NCI-H1694 (cell line): ENCODE measurements at regions not wholly inside any gene's neighbourhood (a gene's known extent, or its start where the extent isn't known, plus 50 kb on each side); places are given as distances from the start of the nearest gene placed in this dataset.

ENCODE experiments used
- DNase-seq: peaks from one replicate; lab custom pipeline; 2025; lab: John Stamatoyannopoulos, UW

DNA sequence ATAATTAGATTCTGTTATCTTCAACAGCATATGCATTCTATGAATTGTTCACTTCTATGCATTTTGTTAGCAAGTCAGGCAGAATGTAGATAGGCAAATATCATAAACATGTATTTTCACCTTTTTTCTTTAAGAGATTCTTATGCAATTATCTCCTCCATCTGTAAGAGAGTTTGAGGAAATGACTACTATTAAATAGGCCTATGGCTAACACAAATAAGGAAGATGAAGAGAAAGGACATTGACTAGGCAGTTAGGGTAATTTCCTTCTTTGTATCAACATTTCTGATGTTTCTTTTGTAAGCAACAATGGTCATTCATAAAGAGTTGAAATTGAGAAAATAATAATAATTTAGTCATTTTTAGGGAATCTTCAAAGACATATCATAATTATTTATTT lies 145.2 kb upstream of the CDH12 start:
- DNase-seq, result no peak

DNA sequence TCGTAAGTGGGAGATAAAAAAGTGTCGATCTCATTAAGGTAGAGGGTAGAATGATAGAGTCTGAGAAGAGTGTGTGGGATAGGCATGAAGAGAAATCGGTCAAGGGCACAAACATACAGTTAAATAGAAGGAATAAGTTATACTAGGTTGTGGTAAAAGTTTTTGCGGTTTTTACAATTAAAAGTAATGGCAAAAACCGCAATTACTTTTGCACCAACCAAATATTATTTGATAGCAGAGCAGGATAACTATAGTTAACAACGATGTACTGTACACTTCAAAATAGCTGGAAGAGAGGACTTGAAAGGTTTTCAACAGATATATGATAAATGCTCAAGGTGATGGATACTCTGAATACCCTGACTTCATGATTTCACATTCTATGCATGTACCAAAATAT lies 135.8 kb upstream of the CDH12 start:
- no peak for DNase-seq

DNA sequence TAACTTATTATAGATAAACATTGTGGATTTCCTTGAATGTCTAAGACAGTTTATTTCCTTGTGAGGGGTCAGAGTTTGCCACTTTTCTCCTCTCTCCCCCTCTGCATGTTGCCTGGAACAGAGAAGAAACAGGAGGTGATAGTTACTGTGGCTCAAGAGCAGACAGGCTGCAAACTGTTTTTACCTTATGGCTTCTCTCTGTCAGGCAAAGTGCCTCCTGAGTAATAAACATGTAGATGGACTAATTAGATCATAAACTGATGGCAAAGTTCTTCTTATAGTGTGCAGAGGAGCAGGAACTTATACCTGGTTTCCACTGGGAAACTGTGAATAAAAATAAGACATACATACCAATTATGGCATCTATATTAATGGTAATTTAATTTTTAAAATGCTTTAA lies 133.1 kb upstream of the CDH12 start:
- DNase-seq, result no peak

DNA sequence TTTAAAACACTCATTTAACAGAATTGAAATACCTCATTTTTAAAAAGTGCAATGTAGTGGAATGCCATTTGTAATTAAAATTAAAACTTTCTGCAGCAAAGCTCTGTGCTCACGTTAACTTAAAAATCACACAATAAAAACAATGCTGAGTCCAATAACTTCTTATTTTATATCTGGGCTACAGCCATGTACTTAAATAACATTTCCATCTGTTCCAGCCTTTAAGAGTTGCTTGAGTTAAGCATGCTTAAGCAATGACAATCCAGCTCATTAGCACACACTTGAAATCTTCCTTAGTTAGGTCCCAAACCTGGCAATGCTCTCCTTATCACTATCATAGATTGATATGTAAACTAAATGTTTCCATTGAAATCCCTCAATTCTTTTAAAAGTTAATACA lies 132.3 kb upstream of the CDH12 start:
- DNase-seq, result no peak

DNA sequence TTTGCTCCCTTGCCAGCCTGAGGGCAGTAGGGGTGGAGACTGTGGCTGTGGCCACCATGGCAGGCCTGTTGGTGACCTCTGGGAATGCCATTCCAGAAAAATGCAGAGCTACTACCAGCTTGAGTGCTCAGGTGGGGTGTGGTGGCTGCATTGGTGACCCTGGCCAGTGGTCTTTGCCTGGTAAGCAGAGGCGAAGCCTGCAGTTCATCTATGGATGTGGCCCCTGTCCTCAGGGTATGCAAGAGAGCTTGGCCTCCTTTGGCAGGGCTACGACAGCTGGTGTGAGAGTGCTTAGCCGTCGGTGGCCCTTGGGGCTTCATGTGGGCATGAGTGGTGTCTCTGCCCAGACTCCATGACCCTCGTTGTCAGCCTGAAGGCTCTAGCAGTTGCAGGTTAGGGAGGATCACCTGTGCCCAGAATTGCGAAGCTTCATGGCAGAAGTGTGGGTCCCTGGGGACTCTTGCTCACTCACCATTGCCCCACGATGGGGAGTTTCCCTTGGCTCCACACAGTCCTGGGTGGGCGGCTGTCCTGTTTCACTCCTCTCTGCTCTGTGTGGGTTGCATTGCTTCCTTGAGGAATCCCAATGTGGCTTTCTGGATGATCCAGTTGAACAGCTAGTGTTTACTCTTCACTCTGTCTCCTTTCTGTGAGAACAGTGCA lies 117.9 kb upstream of the CDH12 start:
- no peak for DNase-seq

DNA sequence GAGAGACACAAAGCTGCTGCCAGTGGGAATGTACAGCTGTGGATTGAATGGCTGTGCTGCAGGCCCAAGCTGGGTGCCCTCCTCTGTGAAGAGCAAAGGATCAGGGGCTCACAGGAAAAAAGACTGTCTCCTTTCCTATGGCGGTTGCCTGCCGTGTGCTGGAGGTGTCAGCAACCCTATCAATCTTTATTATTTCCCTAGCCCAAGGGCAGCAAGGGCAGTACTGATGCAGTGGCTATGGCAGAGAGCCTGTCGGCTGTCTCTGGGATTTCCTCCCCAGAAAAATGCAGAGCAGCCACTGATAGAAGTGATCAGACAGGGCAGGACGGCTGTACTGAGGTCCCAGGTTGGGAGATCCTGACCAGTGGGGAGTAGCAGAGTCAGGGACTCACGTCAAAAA lies 117.3 kb upstream of the CDH12 start:
- DNase-seq, result no peak

DNA sequence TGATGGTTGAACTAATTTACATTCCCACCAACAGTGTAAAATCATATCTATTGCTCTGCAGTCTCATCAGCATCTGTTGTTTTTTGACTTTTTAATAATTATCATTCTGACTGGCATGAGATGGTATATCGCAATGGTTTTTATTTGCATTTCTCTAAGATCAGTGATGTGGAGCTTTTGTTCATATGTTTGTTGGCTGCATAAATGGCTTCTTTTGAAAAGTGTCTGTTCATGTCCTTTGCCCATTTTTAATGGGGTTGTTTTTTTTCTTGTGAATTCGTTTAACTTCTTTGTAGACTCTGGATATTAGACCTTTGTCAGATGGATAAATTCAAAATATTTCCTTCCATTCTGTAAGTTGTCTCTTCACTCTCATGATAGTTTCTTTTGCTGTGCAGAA lies 115.2 kb upstream of the CDH12 start:
- DNase-seq, result no peak

DNA sequence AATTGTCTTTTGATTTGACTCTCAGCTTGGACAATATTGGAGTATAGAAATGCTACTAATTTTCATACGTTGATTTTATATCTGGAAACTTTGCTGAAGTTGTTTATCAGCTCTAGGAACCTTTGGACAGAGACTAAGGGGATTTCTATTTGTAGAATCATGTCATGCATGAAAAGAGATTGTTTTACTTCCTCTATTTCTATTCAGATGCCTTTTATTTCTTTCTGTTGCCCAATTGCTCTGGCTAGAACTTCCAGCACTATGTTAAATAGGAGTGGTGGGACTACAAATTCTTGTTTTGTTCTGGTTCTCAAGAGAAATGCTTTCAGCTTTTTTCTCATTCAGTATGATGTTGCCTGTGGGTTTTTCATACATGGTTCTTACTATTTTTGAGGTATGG lies 112.8 kb upstream of the CDH12 start:
- no peak for DNase-seq

DNA sequence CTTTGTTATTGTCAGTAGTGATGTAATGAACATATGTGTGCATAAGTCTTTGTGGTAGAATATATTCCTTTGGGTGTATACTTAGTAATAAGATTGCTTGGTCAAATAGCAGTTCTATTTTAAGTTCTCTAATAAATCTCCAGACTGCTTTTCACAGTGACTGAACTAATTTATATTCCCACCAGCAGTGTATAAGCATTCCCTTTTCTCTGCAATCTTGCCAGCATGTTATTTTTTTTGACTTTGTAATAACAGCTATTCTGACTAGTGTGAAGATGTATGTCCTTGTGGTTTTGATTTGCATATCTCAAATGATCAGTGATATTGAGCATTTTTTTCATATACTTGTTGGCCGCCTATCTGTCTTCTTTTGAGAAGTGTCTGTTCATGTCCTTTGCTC lies 111.5 kb upstream of the CDH12 start:
- DNase-seq, result no peak

DNA sequence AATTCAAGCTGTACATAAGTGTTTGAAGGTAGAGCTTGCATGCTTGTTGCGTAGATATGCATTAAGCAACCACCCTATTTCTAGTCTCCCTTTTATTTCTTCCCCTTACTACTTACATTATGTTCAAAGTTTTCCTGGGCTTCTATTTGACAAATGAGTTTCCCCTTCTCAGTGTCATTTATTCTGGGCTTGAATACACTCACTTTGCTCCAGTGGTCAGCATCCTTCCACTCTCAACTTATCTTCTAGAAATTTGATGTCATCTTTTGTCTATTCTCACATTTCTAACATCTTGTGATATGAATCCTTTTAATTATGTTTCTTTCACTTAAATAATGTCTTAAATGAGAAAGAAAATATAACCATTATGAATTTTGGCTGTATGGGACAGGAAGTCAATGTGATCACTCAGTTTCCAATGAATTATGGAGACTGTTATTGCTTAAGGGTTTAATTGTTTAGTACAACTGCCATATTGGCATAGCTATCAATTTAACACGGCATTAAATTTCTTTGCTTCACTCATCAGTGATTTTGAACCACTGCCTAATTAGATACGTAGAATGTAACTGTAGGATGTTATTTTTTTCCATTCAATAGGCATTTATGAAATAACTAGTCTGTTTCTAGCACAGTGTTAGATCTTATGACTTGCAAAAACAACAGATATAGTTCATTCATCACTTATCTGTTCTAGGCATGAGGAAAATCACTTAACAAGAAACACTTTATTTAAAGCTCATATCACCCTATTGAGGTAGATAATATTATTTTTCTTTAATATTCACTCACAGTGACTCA lies 105.5 kb upstream of the CDH12 start:
- no peak for DNase-seq

DNA sequence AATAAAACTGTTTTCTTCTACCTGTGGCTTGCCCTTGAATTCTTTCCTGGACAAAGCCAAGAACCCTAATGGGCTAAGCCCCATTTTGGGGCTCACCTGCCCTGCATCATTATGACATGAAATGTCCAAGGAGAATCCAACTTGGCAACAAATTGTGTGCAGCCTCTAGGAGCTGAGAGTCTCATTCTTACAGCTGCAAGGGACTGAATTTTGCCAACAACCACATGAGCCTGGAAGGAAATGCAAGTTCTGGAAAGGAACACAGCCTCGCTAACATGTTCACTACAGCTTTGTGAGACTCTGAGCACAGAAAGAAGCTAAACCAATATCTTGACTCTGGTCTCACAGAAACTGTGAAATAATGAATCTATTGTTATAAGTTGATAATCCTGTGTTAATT lies 94.8 kb upstream of the CDH12 start:
- no peak for DNase-seq

DNA sequence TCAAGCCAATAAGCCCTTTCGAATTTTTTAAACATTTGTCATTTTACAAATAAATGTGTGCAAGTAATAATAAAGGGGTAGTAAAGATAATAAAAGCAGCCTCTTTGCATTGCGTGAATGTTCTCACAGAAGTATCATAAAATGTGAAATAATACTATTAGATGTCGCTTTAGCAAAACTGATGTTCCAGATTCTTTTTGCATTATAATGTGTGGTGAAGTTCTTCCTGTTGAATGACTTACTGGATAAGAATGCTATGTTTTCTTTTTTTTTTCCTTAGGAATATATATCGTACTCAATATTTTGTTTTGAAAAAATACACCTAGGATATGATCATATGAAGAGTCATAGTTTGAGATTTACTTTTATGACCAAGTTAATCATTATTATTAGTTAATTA lies 85.2 kb upstream of the CDH12 start:
- DNase-seq, result no peak

DNA sequence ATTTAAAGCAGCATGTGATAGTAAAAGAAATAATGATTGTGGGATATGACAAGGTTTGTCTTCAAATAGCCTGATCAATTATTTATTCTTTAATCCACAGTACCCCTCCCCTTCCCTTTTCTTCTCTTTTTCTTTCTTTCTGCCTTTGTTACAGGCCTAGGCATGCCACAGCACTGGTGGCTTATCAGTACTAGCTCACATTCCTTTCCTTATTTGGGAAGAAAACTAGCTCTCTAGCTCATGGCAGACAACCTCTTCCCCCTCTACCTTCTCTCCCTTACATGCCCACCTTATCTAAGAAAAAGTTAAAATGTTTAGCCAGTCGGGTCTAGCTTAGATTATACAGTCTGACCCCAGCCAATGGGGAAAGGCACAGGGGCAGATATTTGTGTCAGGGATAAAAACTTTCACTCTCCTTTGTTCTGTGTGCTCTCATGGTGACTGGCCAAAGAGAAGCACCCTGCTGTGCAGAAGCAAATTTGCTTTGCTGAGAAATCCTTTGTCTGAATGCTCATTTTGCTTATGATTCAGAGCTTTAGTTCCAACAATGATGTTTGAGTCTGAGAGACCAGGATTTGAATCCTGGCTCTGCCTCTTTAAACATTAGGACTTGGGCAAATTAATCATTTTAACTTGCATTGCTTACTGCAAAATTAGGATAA lies 75.8 kb upstream of the CDH12 start:
- no peak for DNase-seq

DNA sequence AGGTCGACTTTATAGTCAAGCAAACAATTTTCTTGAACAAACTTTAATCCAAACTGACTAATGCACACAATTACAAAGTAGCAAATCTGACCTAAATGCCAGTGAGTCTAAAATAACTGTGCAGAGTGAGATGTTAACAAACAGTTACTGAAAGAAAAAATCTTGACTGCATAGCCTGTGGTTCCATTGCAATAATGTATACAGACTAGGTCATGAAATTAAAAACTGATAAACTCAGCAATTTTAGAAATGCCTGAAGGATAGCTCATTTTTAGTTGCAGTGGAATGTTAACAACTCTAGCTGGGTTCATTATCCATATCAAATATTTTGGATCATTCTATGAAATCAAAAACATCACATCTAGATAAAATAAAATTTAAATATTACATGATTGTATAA lies 73.4 kb upstream of the CDH12 start:
- DNase-seq, result no peak

DNA sequence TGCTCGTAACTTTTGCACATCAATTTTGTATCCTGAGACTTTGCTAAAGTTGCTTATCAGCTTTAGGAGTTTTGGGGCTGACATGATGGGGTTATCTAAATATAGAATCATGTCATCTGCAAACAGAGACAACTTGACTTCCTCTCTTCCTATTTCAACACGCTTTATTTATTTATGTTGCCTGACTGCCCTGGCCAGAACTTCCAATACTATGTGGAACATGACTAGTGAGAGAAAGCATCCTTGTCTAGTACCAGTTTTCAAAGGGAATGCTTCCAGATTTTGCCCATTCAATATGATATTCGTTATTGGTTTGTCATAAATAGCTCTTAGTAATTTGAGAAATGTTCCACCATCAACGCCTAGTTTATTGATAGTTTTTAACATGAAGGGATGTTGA lies 65.4 kb upstream of the CDH12 start:
- DNase-seq, result no peak

DNA sequence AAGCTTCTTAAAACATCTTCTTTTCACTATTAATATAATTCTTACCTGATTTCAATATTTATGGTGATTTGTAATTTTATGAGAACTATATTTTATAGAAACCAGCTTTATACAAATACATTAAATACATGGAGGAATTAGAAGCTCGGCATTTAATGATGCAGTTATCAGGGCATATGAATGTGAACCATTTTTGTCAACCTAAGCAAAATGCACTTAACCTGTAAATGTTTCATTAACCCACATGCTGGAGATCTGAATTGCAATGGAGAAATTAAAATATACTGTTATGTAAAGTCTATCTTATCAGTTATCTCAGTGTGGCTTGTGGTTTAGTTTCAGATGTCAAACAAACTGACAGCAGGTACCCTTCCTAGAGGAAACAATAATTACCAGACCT lies 63.2 kb upstream of the CDH12 start:
- DNase-seq, result no peak

DNA sequence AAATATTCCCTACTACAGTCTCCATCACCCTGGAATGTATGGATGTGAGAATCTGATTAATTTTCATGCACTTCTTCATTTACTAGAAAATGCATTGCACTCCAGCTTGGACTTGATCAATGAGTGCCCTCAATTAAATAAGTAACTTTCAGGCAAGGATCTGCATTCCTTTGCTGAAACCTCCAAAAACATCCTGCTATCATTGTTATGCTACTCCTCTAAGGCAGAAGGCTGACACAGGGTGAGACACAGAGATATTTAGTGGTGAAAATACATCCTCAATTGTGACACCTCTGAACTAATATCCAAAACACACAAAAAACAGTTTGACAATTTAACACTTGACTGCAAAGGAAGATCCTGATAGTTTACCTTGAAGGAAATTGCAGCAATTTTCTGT lies 57.9 kb upstream of the CDH12 start:
- DNase-seq, result no peak

DNA sequence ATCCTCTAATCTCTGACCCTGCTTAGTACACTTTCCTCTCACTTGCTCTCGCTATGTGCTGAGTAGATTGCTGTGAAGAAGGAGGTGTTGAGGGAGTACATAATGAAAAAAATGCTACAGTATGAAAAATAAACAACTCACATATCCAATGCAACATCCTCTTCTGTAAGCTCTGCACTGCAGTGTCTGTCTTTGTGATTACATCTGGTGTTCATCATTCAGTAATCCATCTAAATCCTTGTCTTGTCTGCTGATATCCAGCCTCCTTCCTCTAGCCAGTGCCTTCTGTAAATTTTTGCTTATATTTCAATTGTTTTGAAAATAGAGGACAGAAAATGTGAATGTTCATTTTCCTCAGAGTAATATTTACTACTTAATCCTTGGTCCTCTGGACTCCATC lies 57.4 kb upstream of the CDH12 start:
- DNase-seq, result no peak

DNA sequence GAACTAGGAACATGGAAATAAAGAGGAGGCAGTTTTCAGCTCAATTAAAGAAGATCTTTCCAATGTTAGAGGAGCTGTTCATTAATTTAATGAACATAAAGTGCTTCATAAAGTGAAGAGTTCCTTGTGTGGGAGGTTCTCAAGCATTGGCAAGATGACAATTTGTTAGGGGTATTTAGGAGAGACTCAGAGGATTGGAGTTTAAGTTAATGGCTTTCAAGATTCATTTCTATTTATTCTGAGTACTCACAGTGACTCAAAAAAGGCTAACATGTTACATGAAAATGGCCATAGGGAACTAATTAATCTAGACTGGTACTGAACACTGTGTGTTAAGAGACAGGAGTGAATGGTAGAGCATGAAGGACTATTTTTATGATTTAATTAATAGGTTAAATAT lies 55.4 kb upstream of the CDH12 start:
- no peak for DNase-seq

DNA sequence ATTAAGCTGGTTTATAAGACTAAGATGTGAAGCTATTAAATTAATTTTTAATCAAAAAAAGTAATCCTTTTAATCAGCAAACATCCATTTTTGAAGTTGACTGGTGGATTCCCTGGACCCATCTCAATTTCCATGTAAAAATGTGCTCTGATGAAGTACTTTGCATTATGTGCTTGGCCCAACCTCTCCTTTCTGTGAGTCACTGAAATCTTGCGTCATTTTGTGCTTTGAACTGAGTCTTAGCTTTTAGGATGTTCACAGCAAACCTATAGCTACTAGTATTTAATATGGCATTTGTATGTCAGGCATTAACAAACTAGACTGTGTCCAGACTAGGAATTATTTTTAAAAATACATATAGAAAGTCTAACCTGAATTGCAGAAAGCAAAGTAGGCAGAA lies 55.0 kb upstream of the CDH12 start:
- no peak for DNase-seq
